HEK293 (cell line): ENCODE measurements at regions not wholly inside any gene's neighbourhood (a gene's known extent, or its start where the extent isn't known, plus 50 kb on each side); places are given as distances from the start of the nearest gene placed in this dataset.

Experiments
- CTCF ChIP-seq: fragments of 450-650 bp; formaldehyde crosslinking; IDR thresholded peaks from 2 replicates; pipeline ENCODE4 v1.5.1; 2016; ENCODE audit warnings: missing biosample characterization, missing genetic modification characterization
- SCRT2 ChIP-seq: fragments of 450-650 bp; formaldehyde crosslinking; IDR thresholded peaks from 2 replicates; pipeline ENCODE4 v1.5.1; 2016; ENCODE audit warnings: missing biosample characterization, missing genetic modification characterization
- ZNF121 ChIP-seq: fragments of 450-650 bp; formaldehyde crosslinking; IDR thresholded peaks from 2 replicates; pipeline ENCODE4 v1.5.1; 2016; ENCODE audit warnings: missing biosample characterization, missing genetic modification characterization
- ZNF132 ChIP-seq: fragments of 450-650 bp; formaldehyde crosslinking; IDR thresholded peaks from 2 replicates; pipeline ENCODE4 v1.5.1; 2017; ENCODE audit warnings: missing biosample characterization, missing genetic modification characterization, borderline replicate concordance
- ZNF16 ChIP-seq: fragments of 450-650 bp; formaldehyde crosslinking; IDR thresholded peaks from 2 replicates; pipeline ENCODE4 v1.5.1; 2016; ENCODE audit warnings: low read depth, missing biosample characterization, missing genetic modification characterization
- ZNF558 ChIP-seq: fragments of 450-650 bp; formaldehyde crosslinking; IDR thresholded peaks from 2 replicates; pipeline ENCODE4 v1.5.1; 2016; ENCODE audit warnings: missing biosample characterization, missing genetic modification characterization
- ZNF629 ChIP-seq: fragments of 450-650 bp; formaldehyde crosslinking; IDR thresholded peaks from 2 replicates; pipeline ENCODE4 v1.5.1; 2017; ENCODE audit warnings: missing biosample characterization, missing genetic modification characterization
- ZNF76 ChIP-seq: fragments of 450-650 bp; formaldehyde crosslinking; IDR thresholded peaks from 2 replicates; pipeline ENCODE4; 2016; ENCODE audit warnings: low read depth, missing biosample characterization, missing genetic modification characterization, borderline replicate concordance
- ZSCAN5A ChIP-seq: fragments of 450-650 bp; formaldehyde crosslinking; IDR thresholded peaks from 2 replicates; pipeline ENCODE4 v1.5.1; 2016; ENCODE audit warnings: missing biosample characterization, missing genetic modification characterization

GRCh38 chr2:167490455-167490854, 602.2 kb downstream of the XIRP2 start:
- no peak for TF ChIP-seq ZNF629 (tag by site-specific recombination)
- TF ChIP-seq ZNF121 (tag by site-specific recombination) = no peak
- TF ChIP-seq ZNF132 (tag by site-specific recombination) = no peak
- TF ChIP-seq ZNF16 (tag by site-specific recombination) = no peak
- no peak for TF ChIP-seq SCRT2
- no peak for TF ChIP-seq ZNF76 (tag by site-specific recombination)
- TF ChIP-seq ZSCAN5A (tag by site-specific recombination) = no peak
- TF ChIP-seq CTCF (tag by site-specific recombination) = no peak
- no peak for TF ChIP-seq ZNF558 (tag by site-specific recombination)
